WTC11 (cell line): ENCODE measurements at regions not wholly inside any gene's neighbourhood (a gene's known extent, or its start where the extent isn't known, plus 50 kb on each side); places are given as distances from the start of the nearest gene placed in this dataset.

Experiments used
- CREB1 ChIP-seq: sonication (generic); formaldehyde crosslinking; IDR thresholded peaks from 2 replicates; pipeline ENCODE4 v1.8.0; 2023; ENCODE audit warnings: mild to moderate bottlenecking, missing genetic modification reagents
- SMAD3 ChIP-seq: sonication (generic); formaldehyde crosslinking; IDR thresholded peaks from 2 replicates; pipeline ENCODE4 v1.8.0; 2022; ENCODE audit warnings: missing genetic modification reagents, mild to moderate bottlenecking, borderline replicate concordance
- SP1 ChIP-seq: sonication (generic); formaldehyde crosslinking; conservative IDR thresholded peaks from 2 replicates; pipeline ENCODE4 v1.8.1; 2022; ENCODE audit warnings: missing genetic modification reagents
- ZNF423 ChIP-seq: fragments of 250-450 bp; sonication (Bioruptor Pico); IDR thresholded peaks from 2 replicates; pipeline ENCODE4 v2.1.2; 2022; ENCODE audit warnings: mild to moderate bottlenecking, moderate library complexity
- TF ChIP-seq, protein P1 (sequence below): sonication (generic); formaldehyde crosslinking; IDR thresholded peaks from 2 replicates; pipeline ENCODE4 v1.8.1; 2022; ENCODE audit warnings: low read depth, mild to moderate bottlenecking, moderate library complexity, missing genetic modification reagents, borderline replicate concordance
- TF ChIP-seq, protein P2 (sequence below): sonication (generic); formaldehyde crosslinking; IDR thresholded peaks from 2 replicates; pipeline ENCODE4 v1.8.1; 2022; ENCODE audit warnings: low read depth, missing genetic modification reagents, borderline replicate concordance

GRCh38 chr9:134491856-134492255 lies 149.7 kb upstream of the COL5A1 start:
- TF ChIP-seq, protein P1, sequence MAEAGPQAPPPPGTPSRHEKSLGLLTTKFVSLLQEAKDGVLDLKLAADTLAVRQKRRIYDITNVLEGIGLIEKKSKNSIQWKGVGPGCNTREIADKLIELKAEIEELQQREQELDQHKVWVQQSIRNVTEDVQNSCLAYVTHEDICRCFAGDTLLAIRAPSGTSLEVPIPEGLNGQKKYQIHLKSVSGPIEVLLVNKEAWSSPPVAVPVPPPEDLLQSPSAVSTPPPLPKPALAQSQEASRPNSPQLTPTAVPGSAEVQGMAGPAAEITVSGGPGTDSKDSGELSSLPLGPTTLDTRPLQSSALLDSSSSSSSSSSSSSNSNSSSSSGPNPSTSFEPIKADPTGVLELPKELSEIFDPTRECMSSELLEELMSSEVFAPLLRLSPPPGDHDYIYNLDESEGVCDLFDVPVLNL (CRISPR knock-in tag), result no peak
- no peak for TF ChIP-seq SMAD3 (CRISPR knock-in tag)
- TF ChIP-seq SP1 (CRISPR knock-in tag), result no peak
- no peak for TF ChIP-seq ZNF423
- TF ChIP-seq, protein P2, sequence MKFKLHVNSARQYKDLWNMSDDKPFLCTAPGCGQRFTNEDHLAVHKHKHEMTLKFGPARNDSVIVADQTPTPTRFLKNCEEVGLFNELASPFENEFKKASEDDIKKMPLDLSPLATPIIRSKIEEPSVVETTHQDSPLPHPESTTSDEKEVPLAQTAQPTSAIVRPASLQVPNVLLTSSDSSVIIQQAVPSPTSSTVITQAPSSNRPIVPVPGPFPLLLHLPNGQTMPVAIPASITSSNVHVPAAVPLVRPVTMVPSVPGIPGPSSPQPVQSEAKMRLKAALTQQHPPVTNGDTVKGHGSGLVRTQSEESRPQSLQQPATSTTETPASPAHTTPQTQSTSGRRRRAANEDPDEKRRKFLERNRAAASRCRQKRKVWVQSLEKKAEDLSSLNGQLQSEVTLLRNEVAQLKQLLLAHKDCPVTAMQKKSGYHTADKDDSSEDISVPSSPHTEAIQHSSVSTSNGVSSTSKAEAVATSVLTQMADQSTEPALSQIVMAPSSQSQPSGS (CRISPR knock-in tag), result no peak
- no peak for TF ChIP-seq CREB1 (CRISPR knock-in tag)
